ENCODE measurements at regions not wholly inside any gene's neighbourhood (a gene's known extent, or its start where the extent isn't known, plus 50 kb on each side); places are given as distances from the start of the nearest gene placed in this dataset.
A peak's percentile ranks its signal among the peaks of the same experiment; 100 is the strongest.

GRCh38 chr3:168847291-168847883 lies 751.7 kb upstream of the GOLIM4 start:
- TF ChIP-seq CTCF (conservative IDR thresholded peaks at IDR 0.05; ENCODE audit: low read depth, low read length), result peak; percentile 68
- no peak overlapping the region for H3K4me3 ChIP-seq (ENCODE audit: low read depth, low read length)
- DNase-seq (ENCODE audit: low read depth), result peak; percentile 69

GRCh38 chr3:168844894-168845482 lies 749.3 kb upstream of the GOLIM4 start:
- TF ChIP-seq CTCF (conservative IDR thresholded peaks at IDR 0.05; ENCODE audit: low read depth, low read length), result no peak
- no peak for DNase-seq (ENCODE audit: low read depth)
- H3K4me3 ChIP-seq (ENCODE audit: low read depth, low read length), result no peak overlapping the region

- no peak for TF ChIP-seq CTCF (conservative IDR thresholded peaks at IDR 0.05; ENCODE audit: low read depth, low read length)
- DNase-seq (ENCODE audit: low read depth), result no peak
- no peak overlapping the region for H3K4me3 ChIP-seq (ENCODE audit: low read depth, low read length)
These were observed 748.7 kb upstream of the GOLIM4 start for GRCh38 chr3:168844472-168844871.

- no peak for DNase-seq (ENCODE audit: low read depth)
- no peak overlapping the region for H3K4me3 ChIP-seq (ENCODE audit: low read depth, low read length)
- no peak for TF ChIP-seq CTCF (conservative IDR thresholded peaks at IDR 0.05; ENCODE audit: low read depth, low read length)
These were observed 747.8 kb upstream of the GOLIM4 start for GRCh38 chr3:168843481-168843880.

- no peak overlapping the region for H3K4me3 ChIP-seq (ENCODE audit: low read depth, low read length)
- DNase-seq (ENCODE audit: low read depth), result no peak
- no peak for TF ChIP-seq CTCF (conservative IDR thresholded peaks at IDR 0.05; ENCODE audit: low read depth, low read length)
These were observed 743.9 kb upstream of the GOLIM4 start for GRCh38 chr3:168839653-168840052.

- DNase-seq (ENCODE audit: low read depth), result no peak
- H3K4me3 ChIP-seq (ENCODE audit: low read depth, low read length), result no peak overlapping the region
- TF ChIP-seq CTCF (conservative IDR thresholded peaks at IDR 0.05; ENCODE audit: low read depth, low read length), result no peak
These were observed 738.8 kb upstream of the GOLIM4 start for GRCh38 chr3:168834558-168834957.

- TF ChIP-seq CTCF (conservative IDR thresholded peaks at IDR 0.05; ENCODE audit: low read depth, low read length), result no peak
- DNase-seq (ENCODE audit: low read depth), result no peak
- no peak overlapping the region for H3K4me3 ChIP-seq (ENCODE audit: low read depth, low read length)
These were observed 733.2 kb upstream of the GOLIM4 start for GRCh38 chr3:168828943-168829342.
